Kidney epithelial cell (primary cell): ENCODE measurements at regions not wholly inside any gene's neighbourhood (a gene's known extent, or its start where the extent isn't known, plus 50 kb on each side); places are given as distances from the start of the nearest gene placed in this dataset.
A peak's percentile ranks its signal among the peaks of the same experiment; 100 is the strongest.

Source experiments
- DNase-seq: peaks from one replicate; pipeline ENCODE4 v3.0.0-alpha.2; 2010; ENCODE audit warnings: low read depth
- H3K27me3 ChIP-seq: 2 replicates; pipeline ENCODE4 v1.6.0; 2011; ENCODE audit warnings: low read length; ENCODE audit not compliant: control insufficient read depth, insufficient read depth
- H3K36me3 ChIP-seq: 2 replicates; pipeline ENCODE4 v1.5.1; 2011; ENCODE audit warnings: low read length; ENCODE audit not compliant: control insufficient read depth, insufficient read depth
- H3K4me3 ChIP-seq: 2 replicates; pipeline ENCODE4 v1.5.1; 2011; ENCODE audit warnings: low read depth, mild to moderate bottlenecking, control low read depth, low read length
- CTCF ChIP-seq: IDR thresholded peaks from 2 replicates; pipeline ENCODE4 v1.5.1; 2011; ENCODE audit warnings: mild to moderate bottlenecking, moderate library complexity, low read length, control low read depth, inconsistent platforms; ENCODE audit not compliant: insufficient read depth, poor library complexity, severe bottlenecking

- no peaks in the 10 kb centered on the region for H3K36me3 ChIP-seq
These were observed 141.9 kb upstream of the NETO1 start for GRCh38 chr18:73009691-73010090.

GRCh38 chr18:73007915-73008308, 140.1 kb upstream of the NETO1 start:
- Histone ChIP-seq H3K27me3 (no peaks in the 10 kb centered on the region), H3K36me3 (no peaks in the 10 kb centered on the region), H3K4me3 (no peak overlapping the region)
- DNase-seq, result no peak
- TF ChIP-seq CTCF, result no peak

More at GRCh38 chr18:73009691-73010090, 141.9 kb upstream of the NETO1 start:
- no peak for DNase-seq
- Histone ChIP-seq H3K4me3 (no peak overlapping the region), H3K27me3 (no peaks in the 10 kb centered on the region)
- no peak for TF ChIP-seq CTCF

GRCh38 chr18:73007195-73007914, 139.6 kb upstream of the NETO1 start:
- H3K27me3 ChIP-seq, result no peaks in the 10 kb centered on the region
- H3K4me3 ChIP-seq, result no peak overlapping the region
- TF ChIP-seq CTCF, result no peak
- no peaks in the 10 kb centered on the region for H3K36me3 ChIP-seq
- peak; percentile 72 for DNase-seq

- Histone ChIP-seq H3K27me3 (no peaks in the 10 kb centered on the region), H3K4me3 (no peak overlapping the region), H3K36me3 (no peaks in the 10 kb centered on the region)
- no peak for TF ChIP-seq CTCF
- DNase-seq, result no peak
These were observed 138.5 kb upstream of the NETO1 start for GRCh38 chr18:73006331-73006730.

- Histone ChIP-seq H3K4me3 (no peak overlapping the region), H3K27me3 (no peaks in the 10 kb centered on the region), H3K36me3 (no peaks in the 10 kb centered on the region)
- no peak for DNase-seq
- no peak for TF ChIP-seq CTCF
These were observed 136.5 kb upstream of the NETO1 start for GRCh38 chr18:73004260-73004659.
